GM12874 (cell line): ENCODE measurements at regions not wholly inside any gene's neighbourhood (a gene's known extent, or its start where the extent isn't known, plus 50 kb on each side); places are given as distances from the start of the nearest gene placed in this dataset.

Experiments
- CTCF ChIP-seq: IDR thresholded peaks from 2 replicates; pipeline ENCODE4 v1.5.1; 2011; ENCODE audit warnings: low read depth, mild to moderate bottlenecking, control low read depth, low read length, moderate library complexity; ENCODE audit not compliant: insufficient read depth

- TF ChIP-seq CTCF: no peak
These were observed 469.3 kb downstream of the XYLT1 start for GRCh38 chr16:17001471-17001870.

GRCh38 chr16:17002565-17002964 lies 468.2 kb downstream of the XYLT1 start:
- no peak for TF ChIP-seq CTCF

GRCh38 chr16:17011712-17012111 lies 459.0 kb downstream of the XYLT1 start:
- no peak for TF ChIP-seq CTCF

- TF ChIP-seq CTCF: no peak
These were observed 457.7 kb downstream of the XYLT1 start for GRCh38 chr16:17013038-17013437.

- TF ChIP-seq CTCF: no peak
These were observed 456.2 kb downstream of the XYLT1 start for GRCh38 chr16:17014484-17015121.

GRCh38 chr16:17015702-17016101 lies 455.1 kb downstream of the XYLT1 start:
- no peak for TF ChIP-seq CTCF

GRCh38 chr16:17017442-17017841 lies 453.3 kb downstream of the XYLT1 start:
- TF ChIP-seq CTCF: no peak
